ENCODE measurements at regions not wholly inside any gene's neighbourhood (a gene's known extent, or its start where the extent isn't known, plus 50 kb on each side); places are given as distances from the start of the nearest gene placed in this dataset.

GRCh38 chr10:21135023-21135931, 238.2 kb upstream of the NEBL start:
- TF ChIP-seq CTCF (IDR thresholded peaks at IDR 0.05) (no peak), ZFX (IDR thresholded peaks at IDR 0.05; ENCODE audit: borderline replicate concordance) (no peak)
